ENCODE measurements at regions not wholly inside any gene's neighbourhood (a gene's known extent, or its start where the extent isn't known, plus 50 kb on each side); places are given as distances from the start of the nearest gene placed in this dataset.

- peaks cover 7% of the 10 kb centered on the region for H3K27me3 ChIP-seq (replicated peaks; ENCODE audit: control insufficient read depth, insufficient read depth, low read length)
- H3K36me3 ChIP-seq (ENCODE audit: control insufficient read depth, insufficient read depth, low read length, severe bottlenecking): no peaks in the 10 kb centered on the region
- H3K4me3 ChIP-seq (ENCODE audit: low read length): no peak overlapping the region
- no peaks in the 10 kb centered on the region for H3K9me3 ChIP-seq (ENCODE audit: control insufficient read depth, low read length)
- DNase-seq (ENCODE audit: low read depth): no peak
- H3K9ac ChIP-seq (ENCODE audit: low read length): no peak overlapping the region
- H3K4me1 ChIP-seq (ENCODE audit: control insufficient read depth, insufficient read depth, low read length): no peaks in the 10 kb centered on the region
These were observed 80.7 kb upstream of the C9orf72 start for GRCh38 chr9:27653957-27654356.

- DNase-seq (ENCODE audit: low read depth): no peak
- no peaks in the 10 kb centered on the region for H3K9me3 ChIP-seq (ENCODE audit: control insufficient read depth, low read length)
These were observed 81.5 kb upstream of the C9orf72 start for GRCh38 chr9:27654629-27655285.

DNA sequence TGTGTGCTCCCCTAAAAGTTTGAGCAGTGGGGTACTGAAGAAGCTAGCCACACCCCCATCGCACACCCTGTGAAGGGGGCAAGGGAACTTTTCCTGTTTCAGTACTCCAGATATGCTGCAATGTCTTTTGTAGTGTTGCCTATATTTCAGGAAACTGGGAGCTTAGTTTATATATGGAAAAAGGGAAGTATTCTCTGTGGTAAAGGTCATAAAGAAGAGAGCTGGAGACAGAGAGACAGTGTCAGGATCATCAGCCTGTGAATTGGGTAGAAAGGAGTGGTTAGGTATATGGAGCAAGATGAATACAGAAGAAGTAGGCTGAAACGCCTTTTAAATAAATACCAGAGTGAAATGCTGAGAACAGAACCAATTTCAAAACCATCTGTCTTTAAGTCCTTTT is 82.2 kb upstream of the C9orf72 start:
- Histone ChIP-seq H3K4me1 (ENCODE audit: control insufficient read depth, insufficient read depth, low read length) (peaks cover 3% of the 10 kb centered on the region), H3K9me3 (ENCODE audit: control insufficient read depth, low read length) (no peaks in the 10 kb centered on the region), H3K4me3 (ENCODE audit: low read length) (no peak overlapping the region), H3K9ac (ENCODE audit: low read length) (no peak overlapping the region), H3K27me3 (replicated peaks; ENCODE audit: control insufficient read depth, insufficient read depth, low read length) (peaks cover 7% of the 10 kb centered on the region), H3K36me3 (ENCODE audit: control insufficient read depth, insufficient read depth, low read length, severe bottlenecking) (no peaks in the 10 kb centered on the region)
- no peak for DNase-seq (ENCODE audit: low read depth)

More at GRCh38 chr9:27654629-27655285, 81.5 kb upstream of the C9orf72 start:
- H3K9ac ChIP-seq (ENCODE audit: low read length): no peak overlapping the region
- no peaks in the 10 kb centered on the region for H3K36me3 ChIP-seq (ENCODE audit: control insufficient read depth, insufficient read depth, low read length, severe bottlenecking)
- H3K4me3 ChIP-seq (ENCODE audit: low read length): no peak overlapping the region
- peaks cover 3% of the 10 kb centered on the region for H3K4me1 ChIP-seq (ENCODE audit: control insufficient read depth, insufficient read depth, low read length)
- peaks cover 7% of the 10 kb centered on the region for H3K27me3 ChIP-seq (replicated peaks; ENCODE audit: control insufficient read depth, insufficient read depth, low read length)

DNA sequence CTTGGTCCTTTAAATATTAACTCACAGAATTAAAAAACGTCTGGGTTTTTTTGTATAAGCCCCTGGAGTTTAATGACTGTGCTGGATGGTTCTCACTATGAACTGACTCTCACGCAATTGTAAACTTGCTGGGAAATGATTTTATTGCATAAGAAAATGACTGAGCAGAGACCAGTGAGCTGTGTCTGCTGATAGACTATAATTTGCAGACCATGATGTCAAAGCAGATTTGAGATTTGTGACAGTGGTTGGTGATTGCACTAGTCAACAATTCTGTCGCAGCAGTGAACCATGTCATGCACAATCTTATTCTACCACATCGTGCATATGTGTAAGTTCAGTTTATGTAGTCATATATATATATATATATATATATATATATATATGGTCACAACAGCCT is 85.7 kb upstream of the C9orf72 start:
- H3K36me3 ChIP-seq (ENCODE audit: control insufficient read depth, insufficient read depth, low read length, severe bottlenecking): no peaks in the 10 kb centered on the region
- H3K9ac ChIP-seq (ENCODE audit: low read length): no peak overlapping the region
- no peaks in the 10 kb centered on the region for H3K9me3 ChIP-seq (ENCODE audit: control insufficient read depth, low read length)
- H3K27me3 ChIP-seq (replicated peaks; ENCODE audit: control insufficient read depth, insufficient read depth, low read length): peaks cover 11% of the 10 kb centered on the region
- peaks cover 3% of the 10 kb centered on the region for H3K4me1 ChIP-seq (ENCODE audit: control insufficient read depth, insufficient read depth, low read length)
- no peak overlapping the region for H3K4me3 ChIP-seq (ENCODE audit: low read length)
- DNase-seq (ENCODE audit: low read depth): no peak

DNA sequence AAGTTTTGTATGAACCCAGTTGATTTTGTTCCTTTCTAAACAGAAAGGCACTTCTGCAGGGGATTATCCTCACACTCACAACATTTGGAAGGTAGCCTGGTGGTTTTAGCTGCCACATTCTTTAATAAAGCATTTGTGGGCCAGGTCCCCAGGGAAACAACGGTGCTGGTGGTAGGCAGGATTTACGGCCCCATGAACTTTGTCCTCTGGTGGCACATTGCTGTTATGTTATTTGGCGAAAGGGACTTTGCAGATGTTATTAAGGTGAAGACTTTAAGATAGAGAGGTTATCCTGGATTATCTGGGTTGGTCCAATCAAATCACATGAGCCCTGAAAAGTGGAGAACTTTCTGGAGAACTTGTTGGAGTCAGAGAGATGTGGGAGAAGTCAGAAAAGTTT is 86.3 kb upstream of the C9orf72 start:
- Histone ChIP-seq H3K27me3 (replicated peaks; ENCODE audit: control insufficient read depth, insufficient read depth, low read length) (peaks cover 16% of the 10 kb centered on the region), H3K36me3 (ENCODE audit: control insufficient read depth, insufficient read depth, low read length, severe bottlenecking) (no peaks in the 10 kb centered on the region), H3K9ac (ENCODE audit: low read length) (no peak overlapping the region), H3K4me1 (ENCODE audit: control insufficient read depth, insufficient read depth, low read length) (peaks cover 3% of the 10 kb centered on the region), H3K4me3 (ENCODE audit: low read length) (no peak overlapping the region), H3K9me3 (ENCODE audit: control insufficient read depth, low read length) (no peaks in the 10 kb centered on the region)
- no peak for DNase-seq (ENCODE audit: low read depth)

DNA sequence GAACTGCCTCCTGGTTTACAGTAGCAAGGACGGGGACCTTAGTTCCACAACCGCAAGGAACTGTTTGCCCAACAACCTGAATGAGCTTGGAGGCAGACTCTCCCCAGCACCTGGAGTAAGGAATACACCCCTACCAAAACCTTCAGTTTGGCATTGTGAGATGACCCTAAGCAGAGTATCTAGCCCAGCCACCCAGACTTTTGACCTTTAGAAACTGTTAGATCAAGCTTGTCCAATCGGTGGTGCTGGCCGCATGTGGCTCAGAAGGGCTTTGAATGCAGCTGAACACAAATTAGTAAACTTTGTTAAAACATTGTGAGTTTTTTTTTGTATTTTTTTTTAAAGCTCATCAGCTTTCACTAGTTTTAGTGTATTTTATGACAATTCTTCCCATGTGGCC is 86.9 kb upstream of the C9orf72 start:
- Histone ChIP-seq H3K9ac (ENCODE audit: low read length) (no peak overlapping the region), H3K27me3 (replicated peaks; ENCODE audit: control insufficient read depth, insufficient read depth, low read length) (peaks cover 22% of the 10 kb centered on the region), H3K36me3 (ENCODE audit: control insufficient read depth, insufficient read depth, low read length, severe bottlenecking) (no peaks in the 10 kb centered on the region), H3K9me3 (ENCODE audit: control insufficient read depth, low read length) (no peaks in the 10 kb centered on the region), H3K4me1 (ENCODE audit: control insufficient read depth, insufficient read depth, low read length) (peaks cover 3% of the 10 kb centered on the region), H3K4me3 (ENCODE audit: low read length) (no peak overlapping the region)
- no peak for DNase-seq (ENCODE audit: low read depth)

GRCh38 chr9:27663526-27663925 is 90.2 kb upstream of the C9orf72 start:
- no peaks in the 10 kb centered on the region for H3K36me3 ChIP-seq (ENCODE audit: control insufficient read depth, insufficient read depth, low read length, severe bottlenecking)
- no peak for DNase-seq (ENCODE audit: low read depth)
- peaks cover 20% of the 10 kb centered on the region for H3K27me3 ChIP-seq (replicated peaks; ENCODE audit: control insufficient read depth, insufficient read depth, low read length)
- no peak overlapping the region for H3K4me3 ChIP-seq (ENCODE audit: low read length)
- H3K9ac ChIP-seq (ENCODE audit: low read length): no peak overlapping the region
- no peaks in the 10 kb centered on the region for H3K9me3 ChIP-seq (ENCODE audit: control insufficient read depth, low read length)
- H3K4me1 ChIP-seq (ENCODE audit: control insufficient read depth, insufficient read depth, low read length): peaks cover 3% of the 10 kb centered on the region

GRCh38 chr9:27664121-27664779 is 91.0 kb upstream of the C9orf72 start:
- no peak for DNase-seq (ENCODE audit: low read depth)
- H3K4me1 ChIP-seq (ENCODE audit: control insufficient read depth, insufficient read depth, low read length): peaks cover 3% of the 10 kb centered on the region
- H3K27me3 ChIP-seq (replicated peaks; ENCODE audit: control insufficient read depth, insufficient read depth, low read length): peaks cover 20% of the 10 kb centered on the region
- H3K36me3 ChIP-seq (ENCODE audit: control insufficient read depth, insufficient read depth, low read length, severe bottlenecking): no peaks in the 10 kb centered on the region
- no peak overlapping the region for H3K4me3 ChIP-seq (ENCODE audit: low read length)
- no peaks in the 10 kb centered on the region for H3K9me3 ChIP-seq (ENCODE audit: control insufficient read depth, low read length)
- H3K9ac ChIP-seq (ENCODE audit: low read length): no peak overlapping the region

GRCh38 chr9:27665136-27665535 is 91.9 kb upstream of the C9orf72 start:
- no peak for DNase-seq (ENCODE audit: low read depth)
- no peaks in the 10 kb centered on the region for H3K9me3 ChIP-seq (ENCODE audit: control insufficient read depth, low read length)
- H3K4me1 ChIP-seq (ENCODE audit: control insufficient read depth, insufficient read depth, low read length): no peaks in the 10 kb centered on the region
- no peak overlapping the region for H3K4me3 ChIP-seq (ENCODE audit: low read length)
- H3K27me3 ChIP-seq (replicated peaks; ENCODE audit: control insufficient read depth, insufficient read depth, low read length): peaks cover 20% of the 10 kb centered on the region
- no peaks in the 10 kb centered on the region for H3K36me3 ChIP-seq (ENCODE audit: control insufficient read depth, insufficient read depth, low read length, severe bottlenecking)
- no peak overlapping the region for H3K9ac ChIP-seq (ENCODE audit: low read length)

- H3K9ac ChIP-seq (ENCODE audit: low read length): no peak overlapping the region
- peaks cover 17% of the 10 kb centered on the region for H3K27me3 ChIP-seq (replicated peaks; ENCODE audit: control insufficient read depth, insufficient read depth, low read length)
- DNase-seq (ENCODE audit: low read depth): no peak
- H3K9me3 ChIP-seq (ENCODE audit: control insufficient read depth, low read length): no peaks in the 10 kb centered on the region
- no peaks in the 10 kb centered on the region for H3K4me1 ChIP-seq (ENCODE audit: control insufficient read depth, insufficient read depth, low read length)
- no peaks in the 10 kb centered on the region for H3K36me3 ChIP-seq (ENCODE audit: control insufficient read depth, insufficient read depth, low read length, severe bottlenecking)
- no peak overlapping the region for H3K4me3 ChIP-seq (ENCODE audit: low read length)
These were observed 95.0 kb upstream of the C9orf72 start for GRCh38 chr9:27668280-27668679.

DNA sequence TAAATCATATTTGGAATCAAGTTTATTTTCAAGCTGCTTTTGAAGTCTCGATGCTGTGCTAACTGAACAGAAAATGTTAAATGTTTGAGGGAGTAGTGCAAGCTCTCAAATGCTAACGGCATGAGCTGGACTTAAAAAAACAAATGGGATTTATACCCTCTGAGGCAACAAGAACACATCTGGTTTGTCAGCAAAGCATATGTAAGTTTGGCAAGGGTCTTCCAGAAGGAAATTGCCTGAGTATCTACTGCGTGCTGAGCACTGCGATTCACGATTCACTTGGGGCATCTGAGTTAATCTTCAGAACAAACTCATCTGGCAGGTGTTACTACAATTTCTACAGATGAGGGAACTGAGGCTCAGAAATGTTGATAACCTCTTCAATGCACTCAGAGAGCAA is 98.4 kb upstream of the C9orf72 start:
- no peak for DNase-seq (ENCODE audit: low read depth)
- Histone ChIP-seq H3K9ac (ENCODE audit: low read length) (no peak overlapping the region), H3K36me3 (ENCODE audit: control insufficient read depth, insufficient read depth, low read length, severe bottlenecking) (no peaks in the 10 kb centered on the region), H3K27me3 (replicated peaks; ENCODE audit: control insufficient read depth, insufficient read depth, low read length) (peaks cover 3% of the 10 kb centered on the region), H3K4me3 (ENCODE audit: low read length) (no peak overlapping the region), H3K9me3 (ENCODE audit: control insufficient read depth, low read length) (no peaks in the 10 kb centered on the region), H3K4me1 (ENCODE audit: control insufficient read depth, insufficient read depth, low read length) (no peaks in the 10 kb centered on the region)

DNA sequence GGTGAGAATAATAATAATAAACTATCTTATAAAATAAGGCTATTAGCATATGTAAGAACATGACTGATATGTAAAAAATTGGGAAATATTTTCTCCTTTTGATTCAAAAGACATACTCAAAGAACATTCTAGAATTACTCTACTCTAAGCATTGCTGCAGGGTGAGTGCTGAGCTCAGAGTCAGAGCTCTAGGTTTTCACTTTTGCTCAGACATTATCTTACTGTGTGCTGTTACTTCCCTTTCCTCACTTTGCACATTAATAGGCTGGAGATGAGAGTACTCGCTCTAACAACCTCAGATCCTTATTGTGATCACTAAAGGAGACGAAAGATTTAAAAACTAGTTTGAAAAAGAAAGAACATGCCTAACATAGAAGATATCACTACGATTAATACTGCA is 99.4 kb upstream of the C9orf72 start:
- H3K4me3 ChIP-seq (ENCODE audit: low read length): no peak overlapping the region
- H3K9me3 ChIP-seq (ENCODE audit: control insufficient read depth, low read length): no peaks in the 10 kb centered on the region
- no peaks in the 10 kb centered on the region for H3K36me3 ChIP-seq (ENCODE audit: control insufficient read depth, insufficient read depth, low read length, severe bottlenecking)
- no peak for DNase-seq (ENCODE audit: low read depth)
- H3K4me1 ChIP-seq (ENCODE audit: control insufficient read depth, insufficient read depth, low read length): no peaks in the 10 kb centered on the region
- H3K9ac ChIP-seq (ENCODE audit: low read length): no peak overlapping the region
- peaks cover 8% of the 10 kb centered on the region for H3K27me3 ChIP-seq (replicated peaks; ENCODE audit: control insufficient read depth, insufficient read depth, low read length)

All from adipocyte (in vitro differentiated cells).